Muscle of arm (tissue), 1 donor: ENCODE measurements at regions not wholly inside any gene's neighbourhood (a gene's known extent, or its start where the extent isn't known, plus 50 kb on each side); places are given as distances from the start of the nearest gene placed in this dataset.
"Not testable (repeated sequence)": the region's sequence is repeated elsewhere in the genome, so short reads cannot be mapped to it uniquely, and the experiment has no call there.

ENCODE experiments used
- DNase-seq: peaks from one replicate; pipeline ENCODE4 v3.0.0-alpha.2; 2013

DNA sequence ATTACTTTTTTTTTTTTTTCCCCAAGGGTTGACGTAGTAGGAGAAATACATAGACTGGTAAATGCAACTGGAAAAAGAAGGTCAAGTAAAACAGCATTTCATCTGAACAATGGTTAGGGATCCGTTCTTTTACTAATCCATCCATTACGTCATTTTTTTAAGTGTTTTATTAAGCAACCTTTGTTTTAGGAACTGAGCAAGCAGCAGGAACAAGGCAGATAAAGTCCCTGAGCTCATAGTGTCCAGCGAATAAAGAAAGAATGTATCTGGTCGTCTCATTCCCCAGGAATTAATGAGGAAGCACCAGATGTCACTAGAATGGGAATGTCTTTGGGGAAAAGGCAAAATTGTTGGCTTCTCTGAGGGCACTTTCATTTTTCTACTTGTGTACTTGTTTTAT lies 842.4 kb downstream of the TDRD15 start:
- DNase-seq = no peak

DNA sequence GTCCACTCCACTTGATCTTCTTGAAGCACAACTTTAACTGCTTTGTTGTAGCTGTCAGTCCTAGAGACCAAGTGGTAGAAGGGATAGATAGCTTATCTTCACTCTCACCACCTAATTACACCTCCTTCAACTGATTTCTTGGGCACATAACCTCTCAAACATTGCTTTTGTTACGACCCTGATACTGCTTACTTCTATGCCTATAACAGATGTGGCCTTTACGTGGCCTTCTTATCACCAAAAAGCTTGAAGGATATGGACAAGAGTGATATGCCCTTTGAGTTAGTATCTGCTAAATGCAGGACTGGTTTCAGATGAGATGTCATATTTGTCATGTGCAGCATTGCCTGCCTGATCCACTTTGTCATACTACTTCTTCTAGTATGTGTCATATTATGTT lies 847.2 kb downstream of the TDRD15 start:
- no peak for DNase-seq

DNA sequence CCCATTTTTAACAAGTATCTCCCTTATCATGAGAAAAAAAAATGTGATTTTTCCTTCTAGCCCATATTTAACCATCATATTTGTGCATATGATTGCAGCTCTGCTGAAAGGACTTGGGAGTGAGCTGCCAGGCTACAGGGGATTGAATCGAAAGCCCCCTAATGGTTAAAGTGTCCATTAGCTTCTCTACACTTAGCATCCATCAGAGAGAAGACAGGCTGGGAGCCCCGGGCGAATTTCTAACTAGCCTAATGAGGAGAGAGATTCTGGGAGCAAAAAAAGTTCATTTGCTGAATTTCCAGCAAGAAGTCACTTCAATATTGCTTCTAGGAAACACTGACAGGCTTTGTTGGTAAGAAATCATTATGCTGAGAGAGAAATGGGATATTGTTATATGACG lies 848.8 kb downstream of the TDRD15 start:
- DNase-seq = no peak

DNA sequence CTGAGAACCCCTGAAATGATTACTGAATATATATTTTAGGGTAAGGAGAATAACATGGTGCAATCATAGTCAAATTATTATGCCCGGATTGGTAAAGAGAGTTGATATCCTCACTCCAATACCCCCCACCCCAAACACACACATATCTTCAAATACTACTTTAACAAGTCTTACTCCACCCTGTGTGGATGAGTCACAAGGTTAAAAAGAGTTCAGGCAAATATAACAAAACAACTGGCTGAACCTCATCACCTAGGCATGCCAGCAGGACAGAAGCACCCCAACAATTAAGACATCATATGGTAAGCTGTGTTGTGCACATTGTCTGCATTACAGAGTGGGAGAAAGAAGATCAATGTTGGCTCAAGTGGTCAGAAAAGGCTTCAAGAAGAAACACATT lies 857.4 kb downstream of the TDRD15 start:
- DNase-seq = no peak

DNA sequence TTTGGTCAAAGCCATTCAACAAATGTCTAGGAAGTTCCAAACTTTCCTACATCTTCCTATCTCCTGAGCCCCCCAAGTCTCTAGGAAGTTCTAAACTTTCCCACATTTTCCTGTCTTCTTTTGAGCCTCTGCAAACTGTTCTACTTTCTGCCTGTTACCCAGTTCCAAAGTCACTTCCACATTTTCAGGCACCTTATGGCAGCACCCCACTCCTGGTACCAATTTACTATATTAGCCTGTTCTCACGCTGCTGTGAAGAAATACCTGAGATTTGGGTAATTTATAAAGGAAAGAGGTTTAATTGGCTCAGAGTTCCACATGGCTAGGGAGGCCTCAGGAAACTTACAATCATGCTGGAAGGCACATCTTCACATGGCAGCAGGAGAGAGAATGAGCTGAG lies 869.2 kb downstream of the TDRD15 start:
- no peak for DNase-seq

DNA sequence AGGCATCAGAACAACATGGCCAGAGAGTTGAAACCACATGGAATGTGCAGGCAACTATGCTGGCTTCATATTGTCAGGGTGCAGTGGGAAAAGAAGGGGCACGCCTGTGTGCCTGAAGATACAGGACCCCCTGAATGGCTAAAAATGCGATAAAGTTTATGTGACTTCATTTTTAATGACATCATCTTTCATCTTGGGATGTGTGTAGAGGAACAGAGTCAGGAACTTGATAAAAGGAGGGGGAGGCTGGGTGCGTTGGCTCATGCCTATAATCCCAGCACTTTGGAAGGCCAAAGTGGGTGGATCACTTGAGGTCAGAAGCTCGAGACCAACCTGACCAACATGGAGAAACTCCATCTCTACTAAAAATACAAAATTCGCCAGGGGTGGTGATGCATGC lies 872.6 kb downstream of the TDRD15 start:
- no peak for DNase-seq

DNA sequence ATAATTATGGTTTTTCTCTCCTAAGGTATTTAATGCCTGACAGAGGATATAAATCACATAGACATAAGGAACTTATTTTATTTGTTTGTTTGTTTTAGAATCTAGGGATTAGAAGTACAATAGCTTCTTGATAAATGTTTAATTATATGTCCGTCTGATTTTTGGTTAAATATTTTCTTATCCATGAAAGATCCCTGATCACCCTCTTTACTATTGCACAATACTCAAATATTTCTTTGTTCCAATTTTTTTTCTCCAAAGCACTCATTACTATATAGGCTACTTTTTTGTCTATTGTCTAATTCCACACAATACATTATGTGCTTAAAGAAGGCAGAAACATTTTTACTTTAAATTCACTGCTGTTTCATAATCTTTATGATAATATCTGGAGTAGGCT lies 875.8 kb downstream of the TDRD15 start:
- no peak for DNase-seq

DNA sequence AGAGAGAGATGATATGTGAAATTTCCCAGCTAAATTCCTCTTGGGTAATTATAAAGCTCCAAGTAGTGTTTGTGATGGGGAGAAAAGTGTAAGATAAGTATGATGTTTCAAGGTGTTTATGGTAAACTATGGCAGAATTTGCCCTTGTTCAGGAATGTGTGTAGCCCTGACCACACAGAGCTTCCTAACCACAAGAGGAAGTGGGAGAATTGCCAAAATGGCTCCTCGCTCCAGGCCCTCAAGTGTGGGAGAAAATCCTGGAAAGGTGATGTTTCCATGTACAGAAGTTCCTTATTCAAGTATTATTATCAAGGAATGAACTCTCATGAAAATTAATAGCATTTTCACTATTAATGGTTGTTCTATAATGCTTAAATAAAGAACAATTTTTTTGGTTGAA lies 878.3 kb downstream of the TDRD15 start:
- DNase-seq = no peak

DNA sequence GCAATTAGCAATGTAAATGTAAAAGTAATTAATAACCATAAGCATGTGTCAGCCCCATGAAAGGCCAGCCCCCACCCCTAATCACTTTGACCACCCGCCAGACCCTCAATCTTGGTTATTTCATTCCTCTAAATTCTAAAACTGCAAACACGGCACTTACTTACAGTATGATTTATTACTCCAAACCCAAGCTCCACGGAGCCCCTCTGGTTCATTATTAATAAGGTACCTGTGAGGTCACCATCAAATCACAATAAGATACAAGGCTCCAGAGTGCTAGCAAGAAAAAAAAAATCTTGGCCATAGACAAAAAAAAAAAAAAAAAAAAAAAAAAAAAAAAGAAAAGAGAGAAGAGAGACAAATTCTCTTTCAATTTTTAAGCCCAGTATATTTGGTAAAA lies 879.5 kb downstream of the TDRD15 start:
- no peak for DNase-seq

DNA sequence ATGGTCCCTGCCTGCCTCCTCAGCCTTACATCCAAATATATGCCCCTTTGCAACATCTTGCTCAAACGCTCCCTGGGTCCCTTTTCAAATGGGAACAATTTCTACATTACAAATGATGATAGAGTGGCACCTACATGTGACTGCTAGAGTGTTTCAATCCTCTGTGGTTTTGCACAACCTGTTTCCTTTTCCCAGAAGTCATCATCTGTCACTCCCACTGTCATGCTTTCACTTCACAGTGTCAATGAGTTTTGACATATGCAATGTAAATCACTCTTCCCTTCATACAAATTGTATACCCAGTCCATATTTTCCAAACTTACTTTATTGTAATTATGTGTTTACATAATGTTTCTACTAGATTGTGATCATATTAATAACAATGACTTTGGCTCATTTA lies 887.3 kb downstream of the TDRD15 start:
- DNase-seq = no peak

DNA sequence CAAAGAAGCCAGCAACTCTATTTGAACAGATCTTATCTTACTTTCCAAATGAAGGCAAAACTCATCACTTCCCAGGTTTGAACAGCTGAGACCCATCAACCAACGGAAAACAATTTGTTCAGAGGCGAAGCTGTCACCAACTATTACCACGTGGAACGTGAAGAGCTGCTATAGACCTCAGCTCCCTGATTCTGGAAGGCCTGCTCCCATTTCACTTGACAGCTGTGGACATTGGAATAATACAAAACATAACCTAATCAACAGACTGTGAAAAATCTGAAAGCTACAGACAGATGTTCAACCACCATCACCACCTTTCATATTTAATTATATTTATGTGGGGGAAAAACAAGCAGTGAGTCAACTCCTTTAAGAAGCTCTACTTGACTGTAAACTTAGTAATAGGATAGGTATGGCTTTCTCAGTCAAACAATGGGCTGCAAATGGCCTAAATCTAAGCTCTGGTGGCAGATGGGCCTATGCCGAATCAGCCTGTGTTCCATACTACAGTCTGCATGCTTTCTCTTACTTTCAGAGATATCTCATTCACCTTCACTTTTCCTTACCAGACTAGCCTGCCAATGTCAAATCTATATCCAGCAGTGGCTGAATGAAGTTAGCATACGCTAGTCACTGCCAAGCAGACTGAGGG lies 896.4 kb downstream of the TDRD15 start:
- DNase-seq = no peak

DNA sequence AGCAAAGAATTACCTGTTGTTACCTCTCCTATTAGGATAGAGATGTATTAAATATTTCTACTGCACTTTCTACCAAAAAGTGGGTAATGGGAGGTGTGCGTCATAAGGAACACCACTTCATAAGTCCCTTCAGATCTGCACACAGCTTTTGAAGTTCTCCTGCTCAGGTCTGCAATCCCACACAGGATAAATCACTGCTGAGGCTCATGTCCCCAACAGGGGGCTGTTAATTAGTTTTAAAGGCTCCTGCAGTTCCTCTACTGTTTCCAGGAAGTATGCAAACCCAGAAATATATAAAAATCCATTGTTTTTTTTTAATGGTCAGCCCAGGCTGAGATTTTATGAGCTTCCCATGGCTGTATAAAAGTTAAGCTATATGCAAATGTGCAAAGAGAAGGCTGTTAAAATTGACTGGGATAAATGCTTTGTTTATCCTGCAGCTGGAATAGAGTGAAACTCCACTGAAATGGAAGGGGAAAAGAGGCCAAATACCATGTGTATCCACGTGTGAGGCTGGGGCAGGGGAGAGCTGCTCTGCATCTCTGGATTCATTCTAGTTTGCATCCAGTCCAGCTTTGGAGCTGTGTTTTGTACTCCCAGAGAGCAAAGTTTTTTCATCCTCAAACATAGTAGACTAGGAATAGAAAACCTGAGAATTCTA lies 903.7 kb downstream of the TDRD15 start:
- DNase-seq = no peak

DNA sequence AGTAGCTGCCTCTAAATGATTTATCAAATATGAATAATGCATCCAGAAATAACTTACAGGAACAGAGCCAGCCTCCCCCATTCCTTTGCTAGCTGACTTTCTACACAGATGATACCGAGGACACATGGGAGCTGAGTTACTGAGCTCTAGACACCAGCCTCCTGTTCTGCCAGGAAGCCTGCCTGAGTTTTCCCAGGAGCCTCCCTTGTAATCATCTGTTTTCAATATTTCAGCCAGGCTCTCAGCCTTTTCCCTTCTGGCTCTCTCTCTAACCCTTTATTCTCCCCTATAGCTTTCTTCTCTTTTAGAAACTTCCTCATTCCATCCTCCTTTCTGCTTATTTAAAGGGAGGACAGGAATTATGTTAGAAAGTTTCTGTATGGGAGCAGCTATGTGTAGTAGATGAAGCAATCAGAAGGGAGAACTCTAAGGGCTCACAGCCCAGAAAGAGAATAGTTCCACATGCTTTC lies 911.6 kb downstream of the TDRD15 start:
- DNase-seq = peak; percentile 83

DNA sequence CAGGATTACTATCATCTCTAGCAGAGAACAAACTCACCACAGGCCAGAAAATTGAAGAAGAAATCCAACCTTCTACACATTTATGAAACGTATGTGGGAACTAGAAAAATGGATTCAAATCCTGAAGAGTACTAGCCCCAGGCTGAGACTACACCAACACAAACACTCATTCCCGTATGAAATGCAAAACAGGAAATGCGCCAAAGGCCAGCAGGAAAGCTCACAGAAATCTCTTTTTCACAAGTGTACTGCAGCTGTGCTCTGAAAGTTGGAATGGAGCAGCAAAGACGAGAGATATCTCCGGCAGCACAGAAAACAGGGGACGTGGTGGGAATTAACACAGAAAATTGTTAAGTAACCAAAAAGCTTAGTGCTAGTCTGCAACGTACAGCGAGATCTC lies 913.5 kb downstream of the TDRD15 start:
- DNase-seq = peak; percentile 74

DNA sequence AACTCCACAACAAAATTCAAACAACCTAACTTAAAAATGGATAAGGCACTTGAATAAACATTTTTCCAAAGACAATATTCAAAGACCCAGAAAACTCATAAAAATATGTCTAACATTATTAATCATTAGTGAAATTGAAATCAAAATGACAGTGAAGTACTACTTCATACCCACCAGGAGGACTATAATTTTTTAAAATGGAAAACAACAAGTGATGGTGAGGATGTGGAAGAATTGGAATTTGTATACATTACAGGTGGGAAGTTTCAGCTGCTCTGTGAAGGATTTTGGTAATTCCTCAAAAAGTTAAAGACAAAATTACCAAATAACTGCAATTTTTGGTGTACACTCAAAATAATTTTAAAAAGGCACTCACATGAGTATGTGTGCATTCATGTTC lies 920.0 kb downstream of the TDRD15 start:
- DNase-seq = no peak

DNA sequence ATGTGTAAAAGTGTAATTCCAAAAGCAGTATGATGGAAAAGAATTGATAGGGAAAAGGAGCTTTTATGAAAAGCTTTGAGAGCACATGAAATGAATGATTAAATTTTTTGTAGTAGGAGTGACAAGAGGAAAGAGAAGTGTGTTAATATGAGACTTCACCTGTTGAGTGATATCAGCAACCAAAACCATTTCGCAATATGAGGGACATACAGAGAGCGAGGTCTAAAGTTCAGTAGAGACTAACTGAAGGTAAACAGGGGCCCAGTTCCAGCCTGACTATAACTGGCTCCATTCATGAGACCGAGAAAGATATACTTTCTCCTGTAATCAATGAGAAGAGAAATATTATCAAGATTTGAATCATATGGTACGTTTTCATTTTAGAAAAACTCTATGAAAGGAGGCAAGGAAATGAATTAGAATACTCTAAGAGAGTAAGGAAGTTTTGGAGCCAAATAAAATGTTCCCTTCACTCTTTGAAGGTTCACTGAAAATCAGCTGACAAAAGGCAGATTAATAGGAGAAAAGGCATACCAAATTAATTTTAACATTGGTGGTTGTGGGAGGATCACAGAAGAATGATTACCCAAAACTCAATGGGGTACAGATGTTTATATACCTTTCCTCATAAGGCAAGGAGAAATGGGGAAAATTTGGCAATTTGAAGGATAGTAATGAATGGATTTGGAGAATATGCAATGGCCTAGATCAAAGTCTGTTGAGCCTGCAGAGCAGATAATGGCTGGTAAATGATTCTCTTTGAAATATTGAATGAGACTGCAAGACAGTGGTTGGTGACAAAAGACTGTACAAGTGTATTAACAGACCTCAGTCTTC lies 932.2 kb downstream of the TDRD15 start:
- no peak for DNase-seq

DNA sequence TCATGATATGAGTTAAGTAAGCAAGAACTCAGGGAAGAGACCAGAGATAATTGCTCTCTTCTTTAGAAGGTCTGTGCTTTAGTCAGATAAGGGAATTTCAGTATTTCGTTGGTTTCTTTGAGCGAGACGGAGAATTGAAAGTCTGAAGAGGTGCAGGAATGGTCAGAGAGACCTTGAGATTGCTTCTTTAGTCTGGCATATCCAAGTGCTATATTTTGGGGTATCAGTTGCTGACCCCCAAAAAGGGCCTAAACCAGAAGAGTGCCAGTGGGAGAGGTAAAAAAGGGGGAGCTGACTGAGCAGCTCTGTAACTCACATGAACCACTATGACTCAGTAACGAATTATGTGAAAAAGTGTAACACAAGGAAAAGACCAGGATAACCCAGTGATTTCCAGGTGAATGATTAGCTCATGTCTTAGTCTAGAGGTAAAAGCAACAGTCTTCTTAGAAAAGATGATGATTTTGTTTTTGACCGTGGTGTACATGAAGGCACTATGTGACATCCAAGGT lies 932.9 kb downstream of the TDRD15 start:
- DNase-seq = no peak

DNA sequence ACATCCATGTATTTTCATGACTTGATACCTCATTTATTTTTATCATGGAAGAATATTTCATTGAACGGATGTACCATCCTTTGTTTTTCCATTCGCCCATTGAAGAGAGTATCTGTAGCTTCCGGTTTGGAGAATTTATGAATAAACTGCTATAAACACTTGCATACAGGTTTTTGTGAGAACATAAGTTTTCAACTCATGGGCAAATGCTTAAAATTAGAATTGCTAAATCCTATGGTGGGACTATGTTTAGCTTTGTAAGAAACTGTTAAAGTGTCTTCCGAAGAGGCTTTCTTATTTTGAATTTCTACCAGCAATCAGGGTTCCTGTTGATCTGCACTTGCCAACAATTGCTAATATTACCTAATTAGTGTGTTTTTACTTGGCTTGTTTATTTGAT lies 938.9 kb downstream of the TDRD15 start:
- DNase-seq = no peak

DNA sequence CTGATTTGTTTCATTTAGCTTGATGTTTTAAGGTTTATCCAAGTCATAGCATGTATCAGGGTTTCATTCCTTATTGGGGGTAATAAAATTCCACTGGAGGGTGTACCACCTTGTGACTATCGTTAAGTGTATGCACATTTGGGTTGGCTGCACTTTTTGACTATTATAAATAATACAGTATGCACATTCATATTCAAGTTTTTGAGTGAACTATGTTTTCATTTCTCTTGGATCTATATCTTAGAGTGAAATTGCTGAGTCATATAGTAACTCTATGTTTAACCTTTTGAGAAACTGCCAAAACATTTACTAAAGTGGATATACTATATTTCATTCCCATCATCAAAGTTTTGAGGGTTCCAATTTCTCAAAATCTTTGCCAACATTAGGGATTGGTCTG lies 952.7 kb downstream of the TDRD15 start:
- no peak for DNase-seq

DNA sequence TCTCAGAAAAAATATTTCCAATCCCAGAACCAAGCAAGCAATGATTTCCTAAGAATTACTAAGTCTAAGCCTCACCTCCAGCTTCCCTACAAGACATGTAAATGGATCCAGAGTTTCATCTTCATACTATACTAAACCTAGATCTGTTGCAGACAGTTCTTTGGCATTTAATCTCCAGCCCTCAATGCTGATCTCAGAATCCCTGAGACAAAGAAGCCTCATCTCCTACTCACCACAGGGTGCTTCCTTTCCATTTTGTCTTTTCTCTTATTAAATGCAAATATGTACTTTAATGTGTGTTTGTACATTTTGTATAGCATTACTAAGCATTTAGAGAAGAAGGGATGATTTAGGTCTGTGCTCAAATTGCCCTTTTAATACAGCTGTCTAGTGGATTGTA lies 954.9 kb downstream of the TDRD15 start:
- no peak for DNase-seq

DNA sequence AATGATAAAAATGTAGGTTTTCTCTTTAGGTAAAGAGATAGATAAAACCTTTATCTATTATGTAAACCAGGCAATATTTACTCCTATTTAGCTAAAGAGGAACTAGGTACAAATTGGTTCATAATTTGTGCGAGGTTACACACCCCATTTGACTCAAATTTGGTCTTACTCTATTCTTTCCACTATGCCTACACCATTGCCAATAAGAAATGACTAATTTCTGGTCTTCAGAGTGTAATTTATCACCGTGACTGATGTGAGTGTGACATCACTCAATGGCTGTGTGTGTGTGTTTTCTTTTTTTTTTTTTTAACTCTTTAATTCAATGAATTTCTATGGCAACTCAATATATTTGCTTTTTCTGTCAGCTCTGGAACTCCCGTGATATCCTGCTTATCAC lies 955.8 kb downstream of the TDRD15 start:
- no peak for DNase-seq

DNA sequence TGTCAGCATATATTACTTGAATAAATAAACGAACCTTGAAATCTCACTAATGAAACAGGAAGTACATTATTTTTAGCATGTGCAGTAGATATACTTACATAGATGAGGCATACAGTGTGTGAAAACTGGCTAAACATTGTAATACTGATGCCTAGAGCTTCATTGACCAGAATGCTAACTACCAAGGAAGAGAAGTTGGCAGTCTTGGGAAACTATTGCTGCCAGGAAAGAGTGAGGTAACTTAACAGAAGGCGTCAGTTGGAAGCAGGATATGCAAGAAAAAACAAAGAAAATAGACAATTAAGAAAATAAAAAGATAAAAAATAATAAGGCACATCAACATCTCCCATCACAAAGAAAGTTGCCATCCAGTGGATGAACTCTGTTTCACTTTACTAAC lies 963.0 kb downstream of the TDRD15 start:
- no peak for DNase-seq

DNA sequence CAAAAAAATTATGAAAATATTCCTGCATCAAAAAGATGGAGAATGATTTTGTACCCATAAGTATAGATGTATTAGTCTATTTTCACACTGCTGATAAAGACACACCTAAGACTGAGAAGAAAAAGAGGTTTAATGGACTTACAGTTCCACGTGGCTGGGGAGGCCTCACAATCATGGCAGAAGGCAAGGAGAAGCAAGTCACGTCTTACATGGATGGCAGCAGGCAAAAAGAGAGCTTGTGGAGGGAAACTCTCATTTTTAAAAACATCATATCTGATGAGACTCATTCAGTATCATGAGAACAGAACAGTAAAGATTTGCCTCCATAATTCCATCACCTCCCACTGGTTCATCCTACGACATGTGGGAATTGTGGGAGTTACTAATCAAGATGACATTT lies 979.8 kb downstream of the TDRD15 start:
- DNase-seq = not testable (repeated sequence)
